HG03442 (cell line): ENCODE measurements at regions not wholly inside any gene's neighbourhood (a gene's known extent, or its start where the extent isn't known, plus 50 kb on each side); places are given as distances from the start of the nearest gene placed in this dataset.
"Not testable (repeated sequence)": the region's sequence is repeated elsewhere in the genome, so short reads cannot be mapped to it uniquely, and the experiment has no call there.

Source experiments
- ATAC-seq: cut with Tn5 transposase; IDR thresholded peaks from one replicate; pipeline ENCODE4 v1.9.1; 2021; ENCODE audit warnings: mild to moderate bottlenecking, moderate library complexity; ENCODE audit not compliant: unreplicated experiment

- no peak for ATAC-seq
Observed at GRCh38 chr16:87160701-87161337, 156.4 kb downstream of the C16orf95 start.

GRCh38 chr16:87161410-87161809, 155.8 kb downstream of the C16orf95 start:
- ATAC-seq = not testable (repeated sequence)

- ATAC-seq = no peak
Observed at GRCh38 chr16:87161822-87162676, 155.1 kb downstream of the C16orf95 start.

- not testable (repeated sequence) for ATAC-seq
Observed at GRCh38 chr16:87162799-87163198, 154.4 kb downstream of the C16orf95 start.

GRCh38 chr16:87163637-87164036, 153.6 kb downstream of the C16orf95 start:
- no peak for ATAC-seq

- ATAC-seq = no peak
Observed at GRCh38 chr16:87165151-87165550, 152.0 kb downstream of the C16orf95 start.

- no peak for ATAC-seq
Observed at GRCh38 chr16:87165885-87166284, 151.3 kb downstream of the C16orf95 start.

- ATAC-seq = no peak
Observed at GRCh38 chr16:87166321-87166720, 150.9 kb downstream of the C16orf95 start.

GRCh38 chr16:87166934-87167333, 150.3 kb downstream of the C16orf95 start:
- ATAC-seq = no peak

GRCh38 chr16:87169509-87169995, 147.6 kb downstream of the C16orf95 start:
- ATAC-seq = no peak

GRCh38 chr16:87170310-87170709, 146.9 kb downstream of the C16orf95 start:
- ATAC-seq = no peak

- no peak for ATAC-seq
Observed at GRCh38 chr16:87171723-87172122, 145.5 kb downstream of the C16orf95 start.

GRCh38 chr16:87172632-87173031, 144.6 kb downstream of the C16orf95 start:
- no peak for ATAC-seq

- no peak for ATAC-seq
Observed at GRCh38 chr16:87173294-87173893, 143.8 kb downstream of the C16orf95 start.

GRCh38 chr16:87174061-87174460, 143.1 kb downstream of the C16orf95 start:
- ATAC-seq = no peak

- no peak for ATAC-seq
Observed at GRCh38 chr16:87176735-87177134, 140.5 kb downstream of the C16orf95 start.

GRCh38 chr16:87177673-87178072, 139.5 kb downstream of the C16orf95 start:
- no peak for ATAC-seq

- no peak for ATAC-seq
Observed at GRCh38 chr16:87178177-87178863, 138.9 kb downstream of the C16orf95 start.

- no peak for ATAC-seq
Observed at GRCh38 chr16:87178977-87179376, 138.2 kb downstream of the C16orf95 start.

- ATAC-seq = no peak
Observed at GRCh38 chr16:87180069-87180468, 137.1 kb downstream of the C16orf95 start.

- ATAC-seq = no peak
Observed at GRCh38 chr16:87182759-87183158, 134.4 kb downstream of the C16orf95 start.
